ENCODE measurements at regions not wholly inside any gene's neighbourhood (a gene's known extent, or its start where the extent isn't known, plus 50 kb on each side); places are given as distances from the start of the nearest gene placed in this dataset.
"Not testable (repeated sequence)": the region's sequence is repeated elsewhere in the genome, so short reads cannot be mapped to it uniquely, and the experiment has no call there.

GRCh38 chr10:124325633-124325914 lies 93.1 kb downstream of the OAT start:
- no peak for DNase-seq (ENCODE audit: low spot score)
- in situ Hi-C loops (cut with HindIII; ENCODE audit: low sequenced_read_pairs): no loop called here

GRCh38 chr10:124324856-124325632 lies 93.7 kb downstream of the OAT start:
- no peak for DNase-seq (ENCODE audit: low spot score)
- in situ Hi-C loops (cut with HindIII; ENCODE audit: low sequenced_read_pairs): no loop called here

GRCh38 chr10:124324451-124324850 lies 94.3 kb downstream of the OAT start:
- in situ Hi-C loops (cut with HindIII; ENCODE audit: low sequenced_read_pairs): no loop called here

GRCh38 chr10:124323806-124324205 lies 94.9 kb downstream of the OAT start:
- DNase-seq (ENCODE audit: low spot score): no peak
- in situ Hi-C loops (cut with HindIII; ENCODE audit: low sequenced_read_pairs): no loop called here

More at GRCh38 chr10:124324451-124324850, 94.3 kb downstream of the OAT start:
- DNase-seq (ENCODE audit: low spot score): no peak

GRCh38 chr10:124323111-124323725 lies 95.5 kb downstream of the OAT start:
- no peak for DNase-seq (ENCODE audit: low spot score)
- in situ Hi-C loops (cut with HindIII; ENCODE audit: low sequenced_read_pairs): no loop called here

- no peak for DNase-seq (ENCODE audit: low spot score)
- in situ Hi-C loops (cut with HindIII; ENCODE audit: low sequenced_read_pairs): no loop called here
These were observed 96.3 kb downstream of the OAT start for GRCh38 chr10:124322191-124322980.

GRCh38 chr10:124321433-124322089 lies 97.2 kb downstream of the OAT start:
- in situ Hi-C loops (cut with HindIII; ENCODE audit: low sequenced_read_pairs): no loop called here
- DNase-seq (ENCODE audit: low spot score): no peak

GRCh38 chr10:124320778-124321432 lies 97.8 kb downstream of the OAT start:
- in situ Hi-C loops (cut with HindIII; ENCODE audit: low sequenced_read_pairs): no loop called here

GRCh38 chr10:124319926-124320391 lies 98.8 kb downstream of the OAT start:
- no peak for DNase-seq (ENCODE audit: low spot score)
- in situ Hi-C loops (cut with HindIII; ENCODE audit: low sequenced_read_pairs): no loop called here

More at GRCh38 chr10:124320778-124321432, 97.8 kb downstream of the OAT start:
- no peak for DNase-seq (ENCODE audit: low spot score)

GRCh38 chr10:124319520-124319919 lies 99.2 kb downstream of the OAT start:
- DNase-seq (ENCODE audit: low spot score); in situ Hi-C loops (cut with HindIII; ENCODE audit: low sequenced_read_pairs): not testable (repeated sequence)

- no peak for DNase-seq (ENCODE audit: low spot score)
- in situ Hi-C loops (cut with HindIII; ENCODE audit: low sequenced_read_pairs): no loop called here
These were observed 99.9 kb downstream of the OAT start for GRCh38 chr10:124318811-124319210.

- DNase-seq (ENCODE audit: low spot score): no peak
- in situ Hi-C loops (cut with HindIII; ENCODE audit: low sequenced_read_pairs): no loop called here
These were observed 100.6 kb downstream of the OAT start for GRCh38 chr10:124318076-124318475.

- in situ Hi-C loops (cut with HindIII; ENCODE audit: low sequenced_read_pairs): no loop called here
- peak; percentile 85 for DNase-seq (ENCODE audit: low spot score)
These were observed 102.4 kb downstream of the OAT start for GRCh38 chr10:124316326-124316725.

GRCh38 chr10:124315591-124316270 lies 103.0 kb downstream of the OAT start:
- no peak for DNase-seq (ENCODE audit: low spot score)
- in situ Hi-C loops (cut with HindIII; ENCODE audit: low sequenced_read_pairs): no loop called here

GRCh38 chr10:124313374-124313773 lies 105.3 kb downstream of the OAT start:
- in situ Hi-C loops (cut with HindIII; ENCODE audit: low sequenced_read_pairs): no loop called here
- no peak for DNase-seq (ENCODE audit: low spot score)

- DNase-seq (ENCODE audit: low spot score): no peak
- in situ Hi-C loops (cut with HindIII; ENCODE audit: low sequenced_read_pairs): no loop called here
These were observed 109.9 kb downstream of the OAT start for GRCh38 chr10:124308811-124309210.

GRCh38 chr10:124308056-124308645 lies 110.6 kb downstream of the OAT start:
- in situ Hi-C loops (cut with HindIII; ENCODE audit: low sequenced_read_pairs): no loop called here
- no peak for DNase-seq (ENCODE audit: low spot score)

GRCh38 chr10:124307591-124307990 lies 111.1 kb downstream of the OAT start:
- in situ Hi-C loops (cut with HindIII; ENCODE audit: low sequenced_read_pairs): no loop called here
- no peak for DNase-seq (ENCODE audit: low spot score)

All from G401 (cell line).